ENCODE measurements at regions not wholly inside any gene's neighbourhood (a gene's known extent, or its start where the extent isn't known, plus 50 kb on each side); places are given as distances from the start of the nearest gene placed in this dataset.

- TF ChIP-seq, protein P1, sequence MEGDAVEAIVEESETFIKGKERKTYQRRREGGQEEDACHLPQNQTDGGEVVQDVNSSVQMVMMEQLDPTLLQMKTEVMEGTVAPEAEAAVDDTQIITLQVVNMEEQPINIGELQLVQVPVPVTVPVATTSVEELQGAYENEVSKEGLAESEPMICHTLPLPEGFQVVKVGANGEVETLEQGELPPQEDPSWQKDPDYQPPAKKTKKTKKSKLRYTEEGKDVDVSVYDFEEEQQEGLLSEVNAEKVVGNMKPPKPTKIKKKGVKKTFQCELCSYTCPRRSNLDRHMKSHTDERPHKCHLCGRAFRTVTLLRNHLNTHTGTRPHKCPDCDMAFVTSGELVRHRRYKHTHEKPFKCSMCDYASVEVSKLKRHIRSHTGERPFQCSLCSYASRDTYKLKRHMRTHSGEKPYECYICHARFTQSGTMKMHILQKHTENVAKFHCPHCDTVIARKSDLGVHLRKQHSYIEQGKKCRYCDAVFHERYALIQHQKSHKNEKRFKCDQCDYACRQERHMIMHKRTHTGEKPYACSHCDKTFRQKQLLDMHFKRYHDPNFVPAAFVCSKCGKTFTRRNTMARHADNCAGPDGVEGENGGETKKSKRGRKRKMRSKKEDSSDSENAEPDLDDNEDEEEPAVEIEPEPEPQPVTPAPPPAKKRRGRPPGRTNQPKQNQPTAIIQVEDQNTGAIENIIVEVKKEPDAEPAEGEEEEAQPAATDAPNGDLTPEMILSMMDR (IDR thresholded peaks at IDR 0.05), result no peak
- no peak for TF ChIP-seq EP300 (IDR thresholded peaks at IDR 0.05)
- TF ChIP-seq POLR2A (IDR thresholded peaks at IDR 0.05), result no peak
Measured at GRCh38 chr2:51717312-51717711, 685.4 kb upstream of the NRXN1 start.
